ENCODE measurements at regions not wholly inside any gene's neighbourhood (a gene's known extent, or its start where the extent isn't known, plus 50 kb on each side); places are given as distances from the start of the nearest gene placed in this dataset.

GRCh38 chr20:17823409-17824144 is 123.8 kb downstream of the BANF2 start:
- Histone ChIP-seq H3K27me3 (ENCODE audit: control insufficient read depth, insufficient read depth, low read length) (no peaks in the 10 kb centered on the region), H4K20me1 (ENCODE audit: insufficient read depth, low read length) (no peaks in the 10 kb centered on the region), H3K79me1 (ENCODE audit: low read depth in 1 of 2, low read length in 2 of 2) (no peaks in the 10 kb centered on the region), H3K56ac (ENCODE audit: extremely low read depth, insufficient read depth, low read length) (no peak overlapping the region), H2BK15ac (ENCODE audit: low read depth, low read length) (no peak overlapping the region), H4K8ac (ENCODE audit: low read depth in 2 of 2, low read length in 2 of 2) (no peak overlapping the region), H3K36me3 (ENCODE audit: control insufficient read depth, insufficient read depth, low read length) (no peaks in the 10 kb centered on the region), H4K91ac (ENCODE audit: insufficient read depth, low read depth, low read length) (no peak overlapping the region), H2AK5ac (ENCODE audit: low read depth, low read length) (no peak overlapping the region), H3K4me1 (ENCODE audit: control insufficient read depth, insufficient read depth, low read length) (peaks cover 13% of the 10 kb centered on the region), H3K23ac (ENCODE audit: low read depth, low read length) (no peak overlapping the region), H3K4me2 (ENCODE audit: low read depth, low read length) (no peak overlapping the region), H4K5ac (ENCODE audit: low read depth, low read length) (no peak overlapping the region), H2BK120ac (ENCODE audit: low read depth, low read length) (no peak overlapping the region; the same call in 1 of the 2 replicates), H3K14ac (replicated peaks; ENCODE audit: low read depth, low read length) (no peak overlapping the region), H3K4me3 (ENCODE audit: insufficient read depth, low read depth, low read length) (no peak overlapping the region), H3K4ac (ENCODE audit: low read depth, low read length) (no peak overlapping the region), H3K9me1 (ENCODE audit: insufficient read depth, low read length) (peaks cover 19% of the 10 kb centered on the region), H2BK5ac (ENCODE audit: low read depth, low read length, poor library complexity, severe bottlenecking) (no peak overlapping the region), H3K9me3 (ENCODE audit: control insufficient read depth, insufficient read depth, low read length) (no peaks in the 10 kb centered on the region), H2AFZ (replicated peaks; ENCODE audit: low read length, poor library complexity) (peak overlapping the region; percentile 53), H2AK9ac (replicated peaks; ENCODE audit: low read depth, low read length, poor library complexity) (no peak overlapping the region), H3K27ac (ENCODE audit: insufficient read depth, low read length) (no peak overlapping the region), H3K18ac (ENCODE audit: low read depth, low read length) (no peak overlapping the region), H3K9ac (ENCODE audit: low read depth, low read length) (no peak overlapping the region), H2BK20ac (ENCODE audit: low read depth, low read length) (no peak overlapping the region; the same call in 1 of the 2 replicates)
- TF ChIP-seq CEBPB (IDR thresholded peaks at IDR 0.05; ENCODE audit: low read depth, low read length) (no peak), BHLHE40 (IDR thresholded peaks at IDR 0.05; ENCODE audit: low read depth, low read length) (no peak), POLR2A (IDR thresholded peaks at IDR 0.05; ENCODE audit: low read depth, low read length) (no peak), CHD1 (IDR thresholded peaks at IDR 0.05; ENCODE audit: low read depth, low read length) (no peak), RCOR1 (IDR thresholded peaks at IDR 0.05; ENCODE audit: insufficient replicate concordance, low read length) (no peak), MAFK (IDR thresholded peaks at IDR 0.05; ENCODE audit: low read depth, low read length) (no peak), NFE2L2 (IDR thresholded peaks at IDR 0.05; ENCODE audit: low read depth, low read length) (no peak), RFX5 (IDR thresholded peaks at IDR 0.05; ENCODE audit: low read depth, low read length) (no peak), SMC3 (IDR thresholded peaks at IDR 0.05; ENCODE audit: low read depth, low read length) (no peak), MXI1 (IDR thresholded peaks at IDR 0.05; ENCODE audit: borderline replicate concordance, low read depth, low read length) (no peak), RAD21 (IDR thresholded peaks at IDR 0.05; ENCODE audit: low read length) (no peak), USF2 (IDR thresholded peaks at IDR 0.05; ENCODE audit: low read depth, low read length) (no peak), FOS (IDR thresholded peaks at IDR 0.05; ENCODE audit: low read depth, low read length) (no peak), CTCF (conservative IDR thresholded peaks at IDR 0.05; ENCODE audit: low read depth, low read length) (no peak)
- ATAC-seq (ENCODE audit: low read depth) (no peak), DNase-seq (no peak)
- in situ Hi-C loops (cut with MboI; ENCODE audit: low sequenced_read_pairs) = no loop called here
- dilution Hi-C loops (cut with HindIII; ENCODE audit: low sequenced_read_pairs, unreplicated experiment) = no loop called here
- ChIA-PET POLR2A (ENCODE audit: unreplicated experiment) (no interaction called here), CTCF (interaction anchor here (0.6 kb wide), 1 partner anchor 1404 kb away, joined by 3 read pairs; no protein-coding TSS in a partner anchor)
- BruUV-seq (replicated peaks) = no TSS peak
- intact Hi-C loops (cut with micrococcal nuclease) = no loop called here
- WGBS, 2 experiments (ENCODE audit: extremely low coverage in 2 of 2, insufficient read length in 1 of 2) = 56% methylated on average over 3 of the region's 10 CpGs; no CpG with 5 or more reads in 1 of the 2 experiments

All from IMR-90 (cell line).